Activated CD4-positive, alpha-beta T cell treated with anti-CD3 and anti-CD28 coated beads, Interleukin-2, amount 10 ng/mL, durations not matched to agents 7 days and 5 days (primary cell): ENCODE measurements at regions not wholly inside any gene's neighbourhood (a gene's known extent, or its start where the extent isn't known, plus 50 kb on each side); places are given as distances from the start of the nearest gene placed in this dataset.

Experiments
- CTCF ChIA-PET: fragments of 350-600 bp; sonication (Branson Sonifier 250); formaldehyde crosslinking; loops from one replicate; lab custom pipeline; 2021; ENCODE audit warnings: antibody characterized with exemption; lab: Charles Lee
- POLR2A ChIA-PET: fragments of 350-600 bp; sonication (Branson Sonifier 250); formaldehyde crosslinking; loops from one replicate; lab custom pipeline; 2021; ENCODE audit warnings: antibody characterized with exemption; lab: Charles Lee
- DNase-seq: peaks from one replicate; pipeline ENCODE4 v3.0.0-alpha.2; 2020
- H3K27ac Mint-ChIP-seq: one replicate; pipeline ENCODE4 v1.8.0; 2021; ENCODE audit warnings: mild to moderate bottlenecking, moderate library complexity, mixed read lengths
- H3K27me3 Mint-ChIP-seq: one replicate; pipeline ENCODE4 v1.8.0; 2021; ENCODE audit warnings: mixed read lengths
- H3K36me3 Mint-ChIP-seq: one replicate; pipeline ENCODE4 v1.8.0; 2021; ENCODE audit warnings: low read depth, mixed read lengths
- H3K4me1 Mint-ChIP-seq: one replicate; pipeline ENCODE4 v1.8.0; 2021; ENCODE audit warnings: mixed read lengths
- H3K4me3 Mint-ChIP-seq: one replicate; pipeline ENCODE4 v1.8.0; 2021; ENCODE audit warnings: mild to moderate bottlenecking, moderate library complexity, mixed read lengths
- H3K9me3 Mint-ChIP-seq: one replicate; pipeline ENCODE4 v1.8.0; 2021; ENCODE audit warnings: mixed read lengths

- Mint-ChIP-seq H3K27ac (no peak overlapping the region), H3K36me3 (no peaks in the 10 kb centered on the region), H3K9me3 (peaks cover 3% of the 10 kb centered on the region), H3K4me1 (no peaks in the 10 kb centered on the region), H3K4me3 (no peak overlapping the region), H3K27me3 (peaks cover 3% of the 10 kb centered on the region)
- CTCF ChIA-PET: interaction anchor here (1.1 kb wide), 1 partner anchor 19 kb away, joined by 3 read pairs; no protein-coding TSS in a partner anchor
- no peak for DNase-seq
- POLR2A ChIA-PET: no interaction called here
Measured at GRCh38 chr16:22614271-22614947, 103.7 kb downstream of the NPIPB5 start.

- H3K27ac Mint-ChIP-seq: no peak overlapping the region
- H3K4me3 Mint-ChIP-seq: no peak overlapping the region
- H3K27me3 Mint-ChIP-seq: peaks cover 6% of the 10 kb centered on the region
- H3K9me3 Mint-ChIP-seq: peaks cover 3% of the 10 kb centered on the region
- ChIA-PET POLR2A (no interaction called here), CTCF (no interaction called here)
- no peak for DNase-seq
- no peaks in the 10 kb centered on the region for H3K4me1 Mint-ChIP-seq
- H3K36me3 Mint-ChIP-seq: no peaks in the 10 kb centered on the region
Measured at GRCh38 chr16:22618842-22619241, 108.2 kb downstream of the NPIPB5 start.

- ChIA-PET POLR2A (no interaction called here), CTCF (no interaction called here)
- H3K27ac Mint-ChIP-seq: no peak overlapping the region
- H3K27me3 Mint-ChIP-seq: peaks cover 6% of the 10 kb centered on the region
- H3K9me3 Mint-ChIP-seq: no peaks in the 10 kb centered on the region
- no peaks in the 10 kb centered on the region for H3K4me1 Mint-ChIP-seq
- no peak overlapping the region for H3K4me3 Mint-ChIP-seq
- DNase-seq: no peak
- H3K36me3 Mint-ChIP-seq: no peaks in the 10 kb centered on the region
Measured at GRCh38 chr16:22621586-22622155, 111.0 kb downstream of the NPIPB5 start.

- H3K9me3 Mint-ChIP-seq: no peaks in the 10 kb centered on the region
- ChIA-PET CTCF (no interaction called here), POLR2A (no interaction called here)
- no peak overlapping the region for H3K27ac Mint-ChIP-seq
- DNase-seq: no peak
- H3K36me3 Mint-ChIP-seq: no peaks in the 10 kb centered on the region
- no peak overlapping the region for H3K4me3 Mint-ChIP-seq
- peaks cover 6% of the 10 kb centered on the region for H3K27me3 Mint-ChIP-seq
- H3K4me1 Mint-ChIP-seq: no peaks in the 10 kb centered on the region
Measured at GRCh38 chr16:22622703-22623102, 112.0 kb downstream of the NPIPB5 start.

- POLR2A ChIA-PET: no interaction called here
- no peak for DNase-seq
- H3K4me1 Mint-ChIP-seq: no peaks in the 10 kb centered on the region
- H3K36me3 Mint-ChIP-seq: no peaks in the 10 kb centered on the region
- H3K9me3 Mint-ChIP-seq: no peaks in the 10 kb centered on the region
- peaks cover 6% of the 10 kb centered on the region for H3K27me3 Mint-ChIP-seq
- no peak overlapping the region for H3K4me3 Mint-ChIP-seq
- H3K27ac Mint-ChIP-seq: no peak overlapping the region
- CTCF ChIA-PET: no interaction called here
Measured at GRCh38 chr16:22623351-22623781, 112.7 kb downstream of the NPIPB5 start.

GRCh38 chr16:22624038-22624799, 113.5 kb downstream of the NPIPB5 start:
- ChIA-PET POLR2A (no interaction called here), CTCF (no interaction called here)
- H3K27ac Mint-ChIP-seq: no peak overlapping the region
- H3K4me1 Mint-ChIP-seq: no peaks in the 10 kb centered on the region
- H3K9me3 Mint-ChIP-seq: no peaks in the 10 kb centered on the region
- no peak overlapping the region for H3K4me3 Mint-ChIP-seq
- H3K36me3 Mint-ChIP-seq: no peaks in the 10 kb centered on the region
- DNase-seq: no peak
- H3K27me3 Mint-ChIP-seq: peaks cover 6% of the 10 kb centered on the region

GRCh38 chr16:22624800-22625533, 114.3 kb downstream of the NPIPB5 start:
- DNase-seq: no peak
- H3K4me1 Mint-ChIP-seq: no peaks in the 10 kb centered on the region
- peaks cover 6% of the 10 kb centered on the region for H3K27me3 Mint-ChIP-seq
- no peak overlapping the region for H3K27ac Mint-ChIP-seq
- CTCF ChIA-PET: no interaction called here
- no peak overlapping the region for H3K4me3 Mint-ChIP-seq
- H3K36me3 Mint-ChIP-seq: no peaks in the 10 kb centered on the region
- no peaks in the 10 kb centered on the region for H3K9me3 Mint-ChIP-seq
- POLR2A ChIA-PET: no interaction called here

- ChIA-PET CTCF (no interaction called here), POLR2A (no interaction called here)
- no peak for DNase-seq
- H3K27ac Mint-ChIP-seq: no peak overlapping the region
- no peaks in the 10 kb centered on the region for H3K4me1 Mint-ChIP-seq
- H3K36me3 Mint-ChIP-seq: no peaks in the 10 kb centered on the region
- H3K27me3 Mint-ChIP-seq: peaks cover under 1% of the 10 kb centered on the region
- no peaks in the 10 kb centered on the region for H3K9me3 Mint-ChIP-seq
- H3K4me3 Mint-ChIP-seq: no peak overlapping the region
Measured at GRCh38 chr16:22625967-22626366, 115.3 kb downstream of the NPIPB5 start.

GRCh38 chr16:22627043-22627442, 116.4 kb downstream of the NPIPB5 start:
- H3K27me3 Mint-ChIP-seq: no peaks in the 10 kb centered on the region
- H3K4me1 Mint-ChIP-seq: no peaks in the 10 kb centered on the region
- H3K4me3 Mint-ChIP-seq: no peak overlapping the region
- DNase-seq: no peak
- no peak overlapping the region for H3K27ac Mint-ChIP-seq
- H3K9me3 Mint-ChIP-seq: no peaks in the 10 kb centered on the region
- POLR2A ChIA-PET: no interaction called here
- CTCF ChIA-PET: no interaction called here
- H3K36me3 Mint-ChIP-seq: no peaks in the 10 kb centered on the region

- Mint-ChIP-seq H3K4me3 (no peak overlapping the region), H3K9me3 (no peaks in the 10 kb centered on the region), H3K27ac (no peak overlapping the region), H3K36me3 (no peaks in the 10 kb centered on the region), H3K27me3 (peaks cover 3% of the 10 kb centered on the region), H3K4me1 (no peaks in the 10 kb centered on the region)
- ChIA-PET POLR2A (interaction anchor here (0.6 kb wide), 1 partner anchor 12 kb away, joined by 3 read pairs; no protein-coding TSS in a partner anchor), CTCF (no interaction called here)
- no peak for DNase-seq
Measured at GRCh38 chr16:22628994-22629393, 118.3 kb downstream of the NPIPB5 start.

GRCh38 chr16:22630242-22630641, 119.6 kb downstream of the NPIPB5 start:
- H3K9me3 Mint-ChIP-seq: no peaks in the 10 kb centered on the region
- H3K36me3 Mint-ChIP-seq: no peaks in the 10 kb centered on the region
- DNase-seq: no peak
- ChIA-PET POLR2A (interaction anchor here (0.6 kb wide), 1 partner anchor 622 kb away, joined by 3 read pairs; no protein-coding TSS in a partner anchor), CTCF (interaction anchor here (0.7 kb wide), 1 partner anchor 330 kb away, joined by 3 read pairs; no protein-coding TSS in a partner anchor)
- no peak overlapping the region for H3K27ac Mint-ChIP-seq
- peaks cover 3% of the 10 kb centered on the region for H3K27me3 Mint-ChIP-seq
- no peaks in the 10 kb centered on the region for H3K4me1 Mint-ChIP-seq
- no peak overlapping the region for H3K4me3 Mint-ChIP-seq

GRCh38 chr16:22631264-22631663, 120.6 kb downstream of the NPIPB5 start:
- Mint-ChIP-seq H3K4me1 (no peaks in the 10 kb centered on the region), H3K9me3 (no peaks in the 10 kb centered on the region), H3K27me3 (peaks cover 6% of the 10 kb centered on the region), H3K27ac (no peak overlapping the region), H3K4me3 (no peak overlapping the region), H3K36me3 (no peaks in the 10 kb centered on the region)
- no peak for DNase-seq
- ChIA-PET POLR2A (no interaction called here), CTCF (no interaction called here)

- H3K27me3 Mint-ChIP-seq: peaks cover 6% of the 10 kb centered on the region
- DNase-seq: no peak
- no peaks in the 10 kb centered on the region for H3K36me3 Mint-ChIP-seq
- H3K9me3 Mint-ChIP-seq: no peaks in the 10 kb centered on the region
- no peaks in the 10 kb centered on the region for H3K4me1 Mint-ChIP-seq
- no peak overlapping the region for H3K4me3 Mint-ChIP-seq
- POLR2A ChIA-PET: no interaction called here
- CTCF ChIA-PET: no interaction called here
- H3K27ac Mint-ChIP-seq: no peak overlapping the region
Measured at GRCh38 chr16:22632606-22633005, 121.9 kb downstream of the NPIPB5 start.
